Endothelial cell of umbilical vein (primary cell): ENCODE measurements at regions not wholly inside any gene's neighbourhood (a gene's known extent, or its start where the extent isn't known, plus 50 kb on each side); places are given as distances from the start of the nearest gene placed in this dataset.

ENCODE experiments used
- BruUV-seq: library from RNA; stranded (reverse); fragments of 400-500 nt; replicated peaks from 2 replicates; lab custom pipeline; 2021; lab: Mats Ljungman, UMichigan
- CTCF ChIA-PET: fragments of 300-600, 350-600 bp; sonication (Branson Sonifier 250); formaldehyde crosslinking; loops from one replicate; lab custom pipeline; 2021; ENCODE audit warnings: antibody characterized with exemption, inconsistent platforms; lab: Charles Lee
- POLR2A ChIA-PET: fragments of 300-600, 350-600 bp; sonication (Branson Sonifier 250); formaldehyde crosslinking; loops from one replicate; lab custom pipeline; 2021; ENCODE audit warnings: antibody characterized with exemption, inconsistent platforms; lab: Charles Lee
- DNase-seq: peaks from one replicate; pipeline ENCODE4 v3.0.0-alpha.2; 2011; ENCODE audit warnings: low read depth, low spot score
- FAIRE-seq: peaks from 2 replicates; lab custom pipeline; 2011; peaks lifted over from hg19 to GRCh38; lab: Jason Lieb, UNC
- H2AFZ ChIP-seq: 2 replicates; pipeline ENCODE4 v1.6.0; 2012; ENCODE audit warnings: low read depth, low read length, control low read depth, inconsistent platforms
- H3K27ac ChIP-seq: 2 replicates; pipeline ENCODE4 v1.5.1; 2011; ENCODE audit warnings: low read depth, mild to moderate bottlenecking, control low read depth, low read length, moderate library complexity; ENCODE audit not compliant: insufficient read depth
- H3K27me3 ChIP-seq, 2 experiments: 2 replicates each; pipeline versions ENCODE4 v1.6.0 to v1.6.1; 2011; ENCODE audit warnings: low read length in 2 of 2, mixed read lengths in 1 of 2; ENCODE audit not compliant: control insufficient read depth in 2 of 2, insufficient read depth in 2 of 2
- H3K36me3 ChIP-seq, 2 experiments: 2 replicates in 1 of 2; 3 replicates in 1 of 2; pipeline ENCODE4 v1.5.1; 2011; ENCODE audit warnings: low read length in 2 of 2, mild to moderate bottlenecking in 1 of 2, moderate library complexity in 1 of 2; ENCODE audit not compliant: control insufficient read depth in 2 of 2, insufficient read depth in 2 of 2; ENCODE audit errors: extremely low read depth in 1 of 2
- H3K4me1 ChIP-seq: 3 replicates; pipeline ENCODE4 v1.5.1; 2011; ENCODE audit warnings: mild to moderate bottlenecking, low read length; ENCODE audit not compliant: control insufficient read depth, insufficient read depth; ENCODE audit errors: extremely low read depth
- H3K4me2 ChIP-seq: 2 replicates; pipeline ENCODE4 v1.6.1; 2011; ENCODE audit warnings: low read length, control low read depth, mixed read lengths; ENCODE audit not compliant: insufficient read depth
- H3K4me3 ChIP-seq, 3 experiments: fragments of 200-600 bp in 1 of 3; sonication (generic), shearing (Covaris generic) in 1 of 3; replicated peaks in 1 of 3; 2 replicates each; pipeline ENCODE4 v1.5.1; 2011 to 2016; ENCODE audit warnings: control low read depth in 3 of 3, low read length in 3 of 3, mild to moderate bottlenecking in 2 of 3, inconsistent platforms in 1 of 3, low read depth in 1 of 3, moderate library complexity in 1 of 3; ENCODE audit not compliant: insufficient read depth in 1 of 3
- H3K79me2 ChIP-seq: 2 replicates; pipeline ENCODE4 v1.6.0; 2012; ENCODE audit warnings: low read length, inconsistent platforms; ENCODE audit not compliant: control insufficient read depth, insufficient read depth
- H3K9ac ChIP-seq: replicated peaks from 2 replicates; pipeline ENCODE3; 2011; ENCODE audit warnings: low read length, control low read depth; ENCODE audit not compliant: insufficient read depth; ENCODE audit errors: extremely low read depth
- H3K9me1 ChIP-seq: replicated peaks from 3 replicates; pipeline ENCODE4 v1.6.0; 2011; ENCODE audit warnings: mild to moderate bottlenecking, low read length; ENCODE audit not compliant: control insufficient read depth, insufficient read depth; ENCODE audit errors: extremely low read depth
- H3K9me3 ChIP-seq: replicated peaks from 2 replicates; pipeline ENCODE4 v1.5.1; 2012; ENCODE audit warnings: low read length, inconsistent platforms; ENCODE audit not compliant: control insufficient read depth, insufficient read depth
- H4K20me1 ChIP-seq: replicated peaks from 2 replicates; pipeline ENCODE3; 2011; ENCODE audit warnings: mild to moderate bottlenecking, low read length; ENCODE audit not compliant: control insufficient read depth, insufficient read depth; ENCODE audit errors: extremely low read depth
- CTCF ChIP-seq, 2 donors: IDR thresholded peaks; 1 replicate in 1 of 2; 2 replicates in 1 of 2; pipeline ENCODE4 v1.5.1; 2011; ENCODE audit warnings: low read length in 2 of 2, mild to moderate bottlenecking in 2 of 2, moderate library complexity in 2 of 2, control low read depth in 1 of 2, inconsistent platforms in 1 of 2, low read depth in 1 of 2; ENCODE audit not compliant: insufficient read depth in 1 of 2; ENCODE audit errors: extremely low read depth in 1 of 2
- EZH2 ChIP-seq: IDR thresholded peaks from 2 replicates; pipeline ENCODE4 v1.6.1; 2012; ENCODE audit warnings: borderline replicate concordance, low read depth, mild to moderate bottlenecking, moderate library complexity, low read length, inconsistent platforms; ENCODE audit not compliant: severe bottlenecking
- FOS ChIP-seq: IDR thresholded peaks from 2 replicates; pipeline ENCODE4 v1.6.1; 2011; ENCODE audit warnings: mild to moderate bottlenecking, low read length, moderate library complexity, borderline replicate concordance; ENCODE audit not compliant: insufficient read depth
- GATA2 ChIP-seq: IDR thresholded peaks from 2 replicates; pipeline ENCODE4 v1.7.0; 2011; ENCODE audit warnings: low read depth, mild to moderate bottlenecking, moderate library complexity, mixed read lengths, low read length; ENCODE audit not compliant: insufficient read length, insufficient read depth
- JUN ChIP-seq: IDR thresholded peaks from 2 replicates; pipeline ENCODE4 v1.6.1; 2011; ENCODE audit warnings: borderline replicate concordance, low read depth; ENCODE audit not compliant: insufficient read length, insufficient read depth
- MYC ChIP-seq: IDR thresholded peaks from one replicate; pipeline ENCODE4 v1.6.1; 2011; ENCODE audit warnings: mild to moderate bottlenecking, low read depth, low read length
- POLR2A ChIP-seq: IDR thresholded peaks from 2 replicates; pipeline ENCODE4 v1.6.1; 2012; ENCODE audit warnings: low read depth, mild to moderate bottlenecking, control low read depth, low read length
- POLR2AphosphoS5 ChIP-seq: IDR thresholded peaks from 2 replicates; pipeline ENCODE4 v1.6.1; 2012; ENCODE audit warnings: low read depth, mild to moderate bottlenecking, control low read depth, low read length, moderate library complexity; ENCODE audit not compliant: insufficient read depth
- dilution Hi-C: fragments of 300-500 bp; cut with MboI; formaldehyde crosslinking; loops from one replicate; pipeline ENCODE4 v1.15.0; 2019; ENCODE audit warnings: low sequenced_read_pairs; ENCODE audit not compliant: extremely low pct_ligation_motif_present
- intact Hi-C: fragments of 100-400 bp; cut with micrococcal nuclease; formaldehyde crosslinking; loops from one replicate; pipeline ENCODE4 v1.10.0; 2022
- TF ChIP-seq, protein P1 (sequence below): IDR thresholded peaks from 2 replicates; pipeline ENCODE4 v1.6.1; 2011; ENCODE audit not compliant: insufficient read depth, insufficient read length

DNA sequence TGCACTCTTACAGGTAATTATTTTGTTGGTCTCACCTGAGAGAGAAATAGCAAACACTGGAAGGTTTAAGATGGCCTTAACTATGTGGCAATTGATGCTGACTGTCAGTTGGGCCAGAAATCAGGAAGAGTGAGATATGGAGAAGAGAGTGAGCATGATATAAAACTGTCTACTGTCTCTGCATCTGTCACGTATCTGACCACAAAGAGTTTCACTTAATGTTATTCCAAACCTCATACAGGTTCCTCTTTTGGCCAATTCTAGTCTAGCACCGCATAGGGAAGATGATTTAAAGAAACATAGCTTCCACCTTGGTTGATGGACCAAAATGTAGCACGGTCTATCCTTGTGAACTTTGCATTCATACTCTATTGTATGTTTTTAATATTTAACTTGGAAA lies 381.0 kb upstream of the BOD1L1 start:
- Histone ChIP-seq H3K36me3 (no peaks in the 10 kb centered on the region), H3K4me1 (no peaks in the 10 kb centered on the region), H4K20me1 (no peaks in the 10 kb centered on the region), H3K4me2 (no peak overlapping the region), H3K27ac (no peak overlapping the region), H3K9ac (no peak overlapping the region), H3K4me3 (no peak overlapping the region), H2AFZ (no peak overlapping the region), H3K9me1 (no peaks in the 10 kb centered on the region), H3K9me3 (no peaks in the 10 kb centered on the region), H3K27me3 (no peaks in the 10 kb centered on the region), H3K79me2 (no peaks in the 10 kb centered on the region)
- intact Hi-C loops (no loop called here), dilution Hi-C loops (no loop called here)
- DNase-seq (no peak), FAIRE-seq (no peak)
- TF ChIP-seq FOS: no peak
- TF ChIP-seq POLR2AphosphoS5: no peak
- TF ChIP-seq GATA2: no peak
- no peak for TF ChIP-seq CTCF (IDR thresholded peaks at IDR 0.05; ENCODE audit: extremely low read depth in 1 of 2, insufficient read depth in 1 of 2, low read depth in 1 of 2, low read length in 2 of 2)
- TF ChIP-seq EZH2: no peak
- TF ChIP-seq, protein P1, sequence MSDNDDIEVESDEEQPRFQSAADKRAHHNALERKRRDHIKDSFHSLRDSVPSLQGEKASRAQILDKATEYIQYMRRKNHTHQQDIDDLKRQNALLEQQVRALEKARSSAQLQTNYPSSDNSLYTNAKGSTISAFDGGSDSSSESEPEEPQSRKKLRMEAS: no peak
- TF ChIP-seq JUN: no peak
- no peak for TF ChIP-seq MYC
- TF ChIP-seq POLR2A: no peak
- CTCF ChIA-PET: no interaction called here
- BruUV-seq: no TSS peak
- POLR2A ChIA-PET: no interaction called here
